ENCODE measurements at regions not wholly inside any gene's neighbourhood (a gene's known extent, or its start where the extent isn't known, plus 50 kb on each side); places are given as distances from the start of the nearest gene placed in this dataset.

GRCh38 chr2:195199864-195200263 lies 457.2 kb upstream of the SLC39A10 start:
- Histone ChIP-seq H3K9me3 (ENCODE audit: control insufficient read depth in 2 of 2, insufficient read depth in 1 of 2, low read length in 1 of 2) (no peaks in the 10 kb centered on the region), H3K4me1 (ENCODE audit: control insufficient read depth in 2 of 2, insufficient read depth in 2 of 2, low read length in 2 of 2) (no peaks in the 10 kb centered on the region), H3K27ac (ENCODE audit: low read depth in 1 of 2, low read length in 1 of 2) (no peak overlapping the region), H3K27me3 (ENCODE audit: control insufficient read depth in 2 of 2, insufficient read depth in 1 of 2, low read length in 1 of 2) (no peaks in the 10 kb centered on the region), H3K36me3 (ENCODE audit: control insufficient read depth in 2 of 2, insufficient read depth in 2 of 2, low read length in 1 of 2) (no peaks in the 10 kb centered on the region), H3K4me3 (ENCODE audit: low read length in 2 of 2) (no peak overlapping the region)
- DNase-seq (ENCODE audit: low read depth in 6 of 9, low spot score in 9 of 9) = no peak

GRCh38 chr2:195181059-195181705 lies 475.8 kb upstream of the SLC39A10 start:
- H3K36me3 ChIP-seq (ENCODE audit: control insufficient read depth in 2 of 2, insufficient read depth in 2 of 2, low read length in 1 of 2) = no peaks in the 10 kb centered on the region
- H3K4me1 ChIP-seq (ENCODE audit: control insufficient read depth in 2 of 2, insufficient read depth in 2 of 2, low read length in 2 of 2) = no peaks in the 10 kb centered on the region
- 100% methylated on average over 1 of the region's 1 CpG for WGBS
- no peak overlapping the region for H3K27ac ChIP-seq (ENCODE audit: low read depth in 1 of 2, low read length in 1 of 2)
- no peaks in the 10 kb centered on the region for H3K9me3 ChIP-seq (ENCODE audit: control insufficient read depth in 2 of 2, insufficient read depth in 1 of 2, low read length in 1 of 2)
- no peaks in the 10 kb centered on the region for H3K27me3 ChIP-seq (ENCODE audit: control insufficient read depth in 2 of 2, insufficient read depth in 1 of 2, low read length in 1 of 2)
- DNase-seq (ENCODE audit: low read depth in 6 of 9, low spot score in 9 of 9) = no peak
- H3K4me3 ChIP-seq (ENCODE audit: low read length in 2 of 2) = no peak overlapping the region

GRCh38 chr2:195168369-195168768 lies 488.7 kb upstream of the SLC39A10 start:
- Histone ChIP-seq H3K36me3 (ENCODE audit: control insufficient read depth in 2 of 2, insufficient read depth in 2 of 2, low read length in 1 of 2) (no peaks in the 10 kb centered on the region), H3K27me3 (ENCODE audit: control insufficient read depth in 2 of 2, insufficient read depth in 1 of 2, low read length in 1 of 2) (no peaks in the 10 kb centered on the region), H3K9me3 (ENCODE audit: control insufficient read depth in 2 of 2, insufficient read depth in 1 of 2, low read length in 1 of 2) (no peaks in the 10 kb centered on the region), H3K4me3 (ENCODE audit: low read length in 2 of 2) (no peak overlapping the region), H3K4me1 (ENCODE audit: control insufficient read depth in 2 of 2, insufficient read depth in 2 of 2, low read length in 2 of 2) (no peaks in the 10 kb centered on the region), H3K27ac (ENCODE audit: low read depth in 1 of 2, low read length in 1 of 2) (no peak overlapping the region)
- peak in 3 of 9 donors; percentile 1 to 24 (median 4) for DNase-seq (ENCODE audit: low read depth in 6 of 9, low spot score in 9 of 9)

DNA sequence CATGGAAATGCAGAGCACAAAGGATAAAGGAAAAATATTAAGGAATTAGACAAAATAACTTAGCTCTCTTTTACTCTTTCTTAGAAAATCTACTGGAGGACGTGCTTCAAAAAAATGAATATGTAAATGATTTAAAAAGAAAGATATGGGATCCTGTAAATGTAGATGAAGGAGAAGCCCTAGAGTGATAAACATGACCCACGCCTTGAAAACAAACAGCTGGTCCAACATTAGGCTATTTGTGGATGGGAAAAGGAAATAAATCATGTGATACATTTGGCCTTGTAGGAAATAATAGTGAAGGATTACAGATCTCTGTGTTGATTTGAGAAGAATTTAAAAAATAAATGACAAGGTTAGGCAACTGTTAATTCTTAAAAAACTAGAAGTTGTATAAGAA lies 492.1 kb upstream of the SLC39A10 start:
- DNase-seq (ENCODE audit: low read depth in 6 of 9, low spot score in 9 of 9) = no peak
- no peaks in the 10 kb centered on the region for H3K27me3 ChIP-seq (ENCODE audit: control insufficient read depth in 2 of 2, insufficient read depth in 1 of 2, low read length in 1 of 2)
- 92% methylated on average over 2 of the region's 2 CpGs for WGBS
- no peak overlapping the region for H3K27ac ChIP-seq (ENCODE audit: low read depth in 1 of 2, low read length in 1 of 2)
- H3K4me1 ChIP-seq (ENCODE audit: control insufficient read depth in 2 of 2, insufficient read depth in 2 of 2, low read length in 2 of 2) = no peaks in the 10 kb centered on the region
- no peaks in the 10 kb centered on the region for H3K36me3 ChIP-seq (ENCODE audit: control insufficient read depth in 2 of 2, insufficient read depth in 2 of 2, low read length in 1 of 2)
- no peak overlapping the region for H3K4me3 ChIP-seq (ENCODE audit: low read length in 2 of 2)
- no peaks in the 10 kb centered on the region for H3K9me3 ChIP-seq (ENCODE audit: control insufficient read depth in 2 of 2, insufficient read depth in 1 of 2, low read length in 1 of 2)

DNA sequence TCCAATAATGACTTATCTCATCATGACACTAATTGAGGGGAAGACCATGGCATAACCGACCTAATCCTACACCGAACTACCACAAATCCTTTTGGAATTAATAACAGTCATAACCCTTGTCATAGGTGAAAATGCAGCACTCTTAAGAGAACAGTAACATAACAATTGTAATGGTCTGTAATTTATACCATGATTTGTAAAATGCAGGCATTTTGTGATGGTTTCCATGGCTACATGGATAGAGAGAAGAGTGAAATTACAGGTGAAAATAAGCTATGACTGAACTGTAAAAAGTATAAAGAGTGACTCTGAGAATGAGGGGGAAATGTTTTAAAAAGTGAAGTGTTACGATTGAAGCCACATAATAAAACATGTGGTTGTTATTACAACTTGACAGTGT lies 494.1 kb upstream of the SLC39A10 start:
- no peaks in the 10 kb centered on the region for H3K9me3 ChIP-seq (ENCODE audit: control insufficient read depth in 2 of 2, insufficient read depth in 1 of 2, low read length in 1 of 2)
- no peaks in the 10 kb centered on the region for H3K36me3 ChIP-seq (ENCODE audit: control insufficient read depth in 2 of 2, insufficient read depth in 2 of 2, low read length in 1 of 2)
- no peak overlapping the region for H3K27ac ChIP-seq (ENCODE audit: low read depth in 1 of 2, low read length in 1 of 2)
- H3K4me3 ChIP-seq (ENCODE audit: low read length in 2 of 2) = no peak overlapping the region
- no peaks in the 10 kb centered on the region for H3K4me1 ChIP-seq (ENCODE audit: control insufficient read depth in 2 of 2, insufficient read depth in 2 of 2, low read length in 2 of 2)
- WGBS = 76% methylated on average over 3 of the region's 3 CpGs
- H3K27me3 ChIP-seq (ENCODE audit: control insufficient read depth in 2 of 2, insufficient read depth in 1 of 2, low read length in 1 of 2) = no peaks in the 10 kb centered on the region
- DNase-seq (ENCODE audit: low read depth in 6 of 9, low spot score in 9 of 9) = no peak

DNA sequence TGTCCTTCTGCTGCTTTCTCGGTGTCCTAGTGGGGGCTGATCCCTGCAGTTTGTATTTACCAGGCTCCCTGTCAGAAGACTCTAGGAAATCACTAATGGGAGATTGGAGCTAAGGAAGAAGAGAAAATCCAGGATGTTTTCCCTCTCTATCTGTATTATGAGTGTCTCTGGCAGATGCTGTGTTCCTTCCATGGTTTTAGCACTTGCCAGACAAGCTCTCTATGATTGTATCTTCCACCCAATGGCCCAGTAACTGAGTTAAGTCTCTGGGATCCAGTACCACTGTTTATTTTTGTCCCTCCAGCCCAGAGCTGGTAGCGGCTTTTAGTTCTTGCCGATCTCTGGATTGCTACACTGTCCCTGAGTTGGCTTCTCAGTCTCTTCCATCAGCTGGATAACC lies 494.8 kb upstream of the SLC39A10 start:
- H3K27me3 ChIP-seq (ENCODE audit: control insufficient read depth in 2 of 2, insufficient read depth in 1 of 2, low read length in 1 of 2) = no peaks in the 10 kb centered on the region
- no peaks in the 10 kb centered on the region for H3K9me3 ChIP-seq (ENCODE audit: control insufficient read depth in 2 of 2, insufficient read depth in 1 of 2, low read length in 1 of 2)
- H3K4me3 ChIP-seq (ENCODE audit: low read length in 2 of 2) = no peak overlapping the region
- H3K36me3 ChIP-seq (ENCODE audit: control insufficient read depth in 2 of 2, insufficient read depth in 2 of 2, low read length in 1 of 2) = no peaks in the 10 kb centered on the region
- DNase-seq (ENCODE audit: low read depth in 6 of 9, low spot score in 9 of 9) = no peak
- WGBS = 94% methylated on average over 3 of the region's 3 CpGs
- no peak overlapping the region for H3K27ac ChIP-seq (ENCODE audit: low read depth in 1 of 2, low read length in 1 of 2)
- H3K4me1 ChIP-seq (ENCODE audit: control insufficient read depth in 2 of 2, insufficient read depth in 2 of 2, low read length in 2 of 2) = no peaks in the 10 kb centered on the region

GRCh38 chr2:195160963-195161362 lies 496.1 kb upstream of the SLC39A10 start:
- Histone ChIP-seq H3K4me3 (ENCODE audit: low read length in 2 of 2) (no peak overlapping the region), H3K4me1 (ENCODE audit: control insufficient read depth in 2 of 2, insufficient read depth in 2 of 2, low read length in 2 of 2) (no peaks in the 10 kb centered on the region), H3K36me3 (ENCODE audit: control insufficient read depth in 2 of 2, insufficient read depth in 2 of 2, low read length in 1 of 2) (no peaks in the 10 kb centered on the region), H3K27ac (ENCODE audit: low read depth in 1 of 2, low read length in 1 of 2) (no peak overlapping the region), H3K27me3 (ENCODE audit: control insufficient read depth in 2 of 2, insufficient read depth in 1 of 2, low read length in 1 of 2) (no peaks in the 10 kb centered on the region), H3K9me3 (ENCODE audit: control insufficient read depth in 2 of 2, insufficient read depth in 1 of 2, low read length in 1 of 2) (no peaks in the 10 kb centered on the region)
- no peak for DNase-seq (ENCODE audit: low read depth in 6 of 9, low spot score in 9 of 9)
- 97% methylated on average over 2 of the region's 2 CpGs for WGBS

DNA sequence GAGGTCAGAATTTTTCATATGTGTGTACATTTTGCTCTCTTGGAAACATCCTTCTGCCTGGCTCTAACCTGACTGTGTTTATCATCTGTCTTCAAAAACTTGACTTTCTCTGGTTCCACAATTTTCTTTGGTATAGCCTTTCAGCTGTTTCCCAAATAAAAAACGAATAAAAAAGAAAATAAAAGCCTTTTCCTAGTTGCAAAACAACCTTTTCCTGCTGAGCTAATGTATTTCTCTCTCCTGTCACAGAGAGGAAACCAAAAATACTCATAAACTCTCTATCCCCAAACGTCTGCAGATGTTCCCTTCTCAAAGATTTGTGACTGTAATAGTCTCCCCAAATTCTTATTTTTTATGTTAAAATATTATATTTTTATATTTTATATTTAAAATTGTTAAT lies 505.3 kb upstream of the SLC39A10 start:
- no peaks in the 10 kb centered on the region for H3K4me1 ChIP-seq (ENCODE audit: control insufficient read depth in 2 of 2, insufficient read depth in 2 of 2, low read length in 2 of 2)
- no peaks in the 10 kb centered on the region for H3K9me3 ChIP-seq (ENCODE audit: control insufficient read depth in 2 of 2, insufficient read depth in 1 of 2, low read length in 1 of 2)
- no peaks in the 10 kb centered on the region for H3K27me3 ChIP-seq (ENCODE audit: control insufficient read depth in 2 of 2, insufficient read depth in 1 of 2, low read length in 1 of 2)
- DNase-seq (ENCODE audit: low read depth in 6 of 9, low spot score in 9 of 9) = no peak
- WGBS = 9% methylated on average over 2 of the region's 2 CpGs
- H3K4me3 ChIP-seq (ENCODE audit: low read length in 2 of 2) = no peak overlapping the region
- no peaks in the 10 kb centered on the region for H3K36me3 ChIP-seq (ENCODE audit: control insufficient read depth in 2 of 2, insufficient read depth in 2 of 2, low read length in 1 of 2)
- H3K27ac ChIP-seq (ENCODE audit: low read depth in 1 of 2, low read length in 1 of 2) = no peak overlapping the region

- no peak overlapping the region for H3K27ac ChIP-seq (ENCODE audit: low read depth in 1 of 2, low read length in 1 of 2)
- DNase-seq (ENCODE audit: low read depth in 6 of 9, low spot score in 9 of 9) = no peak
- H3K9me3 ChIP-seq (ENCODE audit: control insufficient read depth in 2 of 2, insufficient read depth in 1 of 2, low read length in 1 of 2) = no peaks in the 10 kb centered on the region
- no peak overlapping the region for H3K4me3 ChIP-seq (ENCODE audit: low read length in 2 of 2)
- H3K4me1 ChIP-seq (ENCODE audit: control insufficient read depth in 2 of 2, insufficient read depth in 2 of 2, low read length in 2 of 2) = no peaks in the 10 kb centered on the region
- 93% methylated on average over 2 of the region's 2 CpGs for WGBS
- H3K27me3 ChIP-seq (ENCODE audit: control insufficient read depth in 2 of 2, insufficient read depth in 1 of 2, low read length in 1 of 2) = no peaks in the 10 kb centered on the region
- no peaks in the 10 kb centered on the region for H3K36me3 ChIP-seq (ENCODE audit: control insufficient read depth in 2 of 2, insufficient read depth in 2 of 2, low read length in 1 of 2)
These were observed 506.2 kb upstream of the SLC39A10 start for GRCh38 chr2:195150819-195151218.

- 96% methylated on average over 5 of the region's 5 CpGs for WGBS
- no peak for DNase-seq (ENCODE audit: low read depth in 6 of 9, low spot score in 9 of 9)
- Histone ChIP-seq H3K27me3 (ENCODE audit: control insufficient read depth in 2 of 2, insufficient read depth in 1 of 2, low read length in 1 of 2) (no peaks in the 10 kb centered on the region), H3K4me3 (ENCODE audit: low read length in 2 of 2) (no peak overlapping the region), H3K4me1 (ENCODE audit: control insufficient read depth in 2 of 2, insufficient read depth in 2 of 2, low read length in 2 of 2) (no peaks in the 10 kb centered on the region), H3K27ac (ENCODE audit: low read depth in 1 of 2, low read length in 1 of 2) (no peak overlapping the region), H3K9me3 (ENCODE audit: control insufficient read depth in 2 of 2, insufficient read depth in 1 of 2, low read length in 1 of 2) (no peaks in the 10 kb centered on the region), H3K36me3 (ENCODE audit: control insufficient read depth in 2 of 2, insufficient read depth in 2 of 2, low read length in 1 of 2) (no peaks in the 10 kb centered on the region)
These were observed 509.0 kb upstream of the SLC39A10 start for GRCh38 chr2:195148004-195148403.

Data from thymus (tissue), 11 donors.